MM.1S (cell line): ENCODE measurements at regions not wholly inside any gene's neighbourhood (a gene's known extent, or its start where the extent isn't known, plus 50 kb on each side); places are given as distances from the start of the nearest gene placed in this dataset.

Experiments used
- CTCF ChIP-seq: fragments of 300-600 bp; sonication (generic); IDR thresholded peaks from 2 replicates; pipeline ENCODE4 v1.5.1; 2016; ENCODE audit warnings: antibody characterized with exemption, low read length, mixed read lengths
- EZH2 ChIP-seq: fragments of 300-600 bp; sonication (generic); optimal IDR thresholded peaks from 2 replicates; pipeline ENCODE3; 2017; ENCODE audit warnings: low read depth, mild to moderate bottlenecking, antibody characterized with exemption, low read length, mixed read lengths
- EZH2phosphoT487 ChIP-seq: fragments of 300-600 bp; sonication (generic); IDR thresholded peaks from 2 replicates; pipeline ENCODE4 v1.6.1; 2018; ENCODE audit warnings: antibody characterized with exemption, low read length

- no peak for TF ChIP-seq CTCF
- TF ChIP-seq EZH2phosphoT487 = no peak
- TF ChIP-seq EZH2 = no peak
Observed at GRCh38 chr2:5287558-5288334, 404.4 kb upstream of the SOX11 start.
